Adrenal gland (tissue), 9 donors: ENCODE measurements at regions not wholly inside any gene's neighbourhood (a gene's known extent, or its start where the extent isn't known, plus 50 kb on each side); places are given as distances from the start of the nearest gene placed in this dataset.
"Not testable (repeated sequence)": the region's sequence is repeated elsewhere in the genome, so short reads cannot be mapped to it uniquely, and the experiment has no call there.

Source experiments
- DNase-seq, 7 donors: peaks; one replicate each; pipeline ENCODE4 v3.0.0-alpha.2; 2019 to 2020
- H3K27ac ChIP-seq, 5 donors: fragments of 200-600 bp; sonication (generic) in 4 of 5; 1 replicate in 3 of 5; 2 replicates in 2 of 5; pipeline versions ENCODE4 v1.5.1 to v1.8.0; 2016 to 2020; ENCODE audit warnings: mild to moderate bottlenecking in 1 of 5
- H3K27me3 ChIP-seq: fragments of 200-600 bp; 2 replicates; pipeline ENCODE4 v1.8.0; 2021
- H3K36me3 ChIP-seq, 2 donors: fragments of 200-600 bp; replicated peaks in 1 of 2; 1 replicate in 1 of 2; 2 replicates in 1 of 2; pipeline versions ENCODE4 v1.5.1 to v1.8.0; 2018 to 2022
- H3K4me1 ChIP-seq, 2 donors: fragments of 200-600 bp; replicated peaks in 1 of 2; 1 replicate in 1 of 2; 2 replicates in 1 of 2; pipeline versions ENCODE4 v1.5.1 to v1.8.0; 2018 to 2021
- H3K4me3 ChIP-seq, 4 donors: fragments of 200-600 bp; sonication (generic) in 3 of 4; one replicate each; pipeline ENCODE4 v1.5.1; 2016 to 2018
- H3K9me3 ChIP-seq, 3 donors: fragments of 200-600 bp; sonication (generic) in 1 of 3; replicated peaks in 1 of 3; 1 replicate in 2 of 3; 2 replicates in 1 of 3; pipeline versions ENCODE4 v1.5.1 to v1.8.0; 2016 to 2021
- POLR2A ChIP-seq, 2 donors: fragments of 450-650 bp; IDR thresholded peaks; one replicate each; pipeline ENCODE4 v1.6.1; 2017; ENCODE audit warnings: antibody characterized with exemption in 2 of 2, mild to moderate bottlenecking in 2 of 2, moderate library complexity in 1 of 2
- WGBS, 4 donors: extraction: QIAGEN DNeasy Blood & Tissue Kit in 2 of 4; methylation state at CpG; one replicate each; pipeline versions ENCODE4 v1.1.5 to v1.1.7; 2013 to 2017; 5-methylcytosine and 5-hydroxymethylcytosine counted together
- intact Hi-C, 2 donors: fragments of 100-400 bp; cut with DNase I; formaldehyde crosslinking; loops; one replicate each; pipeline versions ENCODE4 v1.14.1 to v1.15.0; 2022 to 2023
- TF ChIP-seq, protein P1 (sequence below), 6 experiments: fragments of 450-650 bp in 4 of 6; fragments of 200-600 bp in 2 of 6; sonication (generic) in 1 of 6; IDR thresholded peaks; 1 replicate in 5 of 6; 2 replicates in 1 of 6; pipeline versions ENCODE4 v1.5.1 to v1.8.0; 2016 to 2021; ENCODE audit warnings: antibody characterized with exemption in 6 of 6, mild to moderate bottlenecking in 2 of 6, moderate library complexity in 1 of 6
- donor health status: healthy with polysubstance abuse.
- donor health status: Bipolar disorder and iron deficiency.
- donor health status: DM: yes; HTN: yes; CAD: no.
- donor health status: DM: no; HTN: no; CAD: no.
- donor health status: DM: no; HTN: no; CAD: no.

- intact Hi-C loops, result no loop called here
- peaks cover 4% of the 10 kb centered on the region for H3K27me3 ChIP-seq
- no peaks in the 10 kb centered on the region for H3K36me3 ChIP-seq
- no peaks in the 10 kb centered on the region for H3K9me3 ChIP-seq
- no peak overlapping the region for H3K27ac ChIP-seq
- no peak overlapping the region for H3K4me3 ChIP-seq
- DNase-seq, result no peak
- TF ChIP-seq, protein P1, sequence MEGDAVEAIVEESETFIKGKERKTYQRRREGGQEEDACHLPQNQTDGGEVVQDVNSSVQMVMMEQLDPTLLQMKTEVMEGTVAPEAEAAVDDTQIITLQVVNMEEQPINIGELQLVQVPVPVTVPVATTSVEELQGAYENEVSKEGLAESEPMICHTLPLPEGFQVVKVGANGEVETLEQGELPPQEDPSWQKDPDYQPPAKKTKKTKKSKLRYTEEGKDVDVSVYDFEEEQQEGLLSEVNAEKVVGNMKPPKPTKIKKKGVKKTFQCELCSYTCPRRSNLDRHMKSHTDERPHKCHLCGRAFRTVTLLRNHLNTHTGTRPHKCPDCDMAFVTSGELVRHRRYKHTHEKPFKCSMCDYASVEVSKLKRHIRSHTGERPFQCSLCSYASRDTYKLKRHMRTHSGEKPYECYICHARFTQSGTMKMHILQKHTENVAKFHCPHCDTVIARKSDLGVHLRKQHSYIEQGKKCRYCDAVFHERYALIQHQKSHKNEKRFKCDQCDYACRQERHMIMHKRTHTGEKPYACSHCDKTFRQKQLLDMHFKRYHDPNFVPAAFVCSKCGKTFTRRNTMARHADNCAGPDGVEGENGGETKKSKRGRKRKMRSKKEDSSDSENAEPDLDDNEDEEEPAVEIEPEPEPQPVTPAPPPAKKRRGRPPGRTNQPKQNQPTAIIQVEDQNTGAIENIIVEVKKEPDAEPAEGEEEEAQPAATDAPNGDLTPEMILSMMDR (IDR thresholded peaks at IDR 0.05), result no peak
- no peak for TF ChIP-seq POLR2A (IDR thresholded peaks at IDR 0.05)
- H3K4me1 ChIP-seq, result no peaks in the 10 kb centered on the region
- 40 to 58% (median 51%) methylated on average over 4 of the region's 4 CpGs for WGBS, 4 donors
Measured at GRCh38 chrX:40807384-40807783, 72.0 kb upstream of the MED14 start.

DNA sequence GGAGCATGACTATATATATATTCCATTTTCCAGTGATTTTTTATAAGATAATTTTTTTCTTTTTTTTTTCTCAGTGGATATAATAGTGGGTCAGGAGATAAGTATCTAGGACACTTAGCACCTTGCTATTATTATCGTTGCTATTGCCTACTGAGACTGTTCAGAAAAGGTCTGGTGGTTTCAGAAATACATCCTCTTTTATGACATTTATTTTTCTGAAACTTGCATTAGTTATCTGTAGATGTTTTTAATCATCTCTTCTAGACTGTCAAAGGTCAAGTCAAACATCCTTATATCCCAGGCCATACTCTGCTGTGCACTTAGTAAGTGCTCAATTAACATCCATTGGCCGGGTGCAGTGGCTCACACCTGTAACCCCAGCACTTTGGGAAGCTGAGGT, 72.9 kb upstream of the MED14 start:
- Histone ChIP-seq H3K4me1 (no peaks in the 10 kb centered on the region), H3K27ac (no peak overlapping the region), H3K4me3 (no peak overlapping the region), H3K36me3 (no peaks in the 10 kb centered on the region), H3K27me3 (no peaks in the 10 kb centered on the region), H3K9me3 (no peaks in the 10 kb centered on the region)
- DNase-seq, result no peak
- TF ChIP-seq POLR2A (IDR thresholded peaks at IDR 0.05), result no peak
- TF ChIP-seq, protein P1 (IDR thresholded peaks at IDR 0.05), result no peak
- intact Hi-C loops, result no loop called here
- WGBS, 4 donors, result 69 to 86% (median 84%) methylated on average over 2 of the region's 2 CpGs

- intact Hi-C loops, result no loop called here
- Histone ChIP-seq H3K9me3 (no peaks in the 10 kb centered on the region), H3K4me1 (no peaks in the 10 kb centered on the region), H3K27me3 (no peaks in the 10 kb centered on the region), H3K4me3 (no peak overlapping the region), H3K36me3 (no peaks in the 10 kb centered on the region), H3K27ac (no peak overlapping the region)
- TF ChIP-seq, protein P1 (IDR thresholded peaks at IDR 0.05), result no peak
- no peak for TF ChIP-seq POLR2A (IDR thresholded peaks at IDR 0.05)
- peak in 1 of 7 donors; percentile 3 for DNase-seq
Measured at GRCh38 chrX:40809210-40809609, 73.9 kb upstream of the MED14 start.

GRCh38 chrX:40815045-40815444, 79.7 kb upstream of the MED14 start:
- H3K4me1 ChIP-seq, intact Hi-C loops, H3K27me3 ChIP-seq, H3K4me3 ChIP-seq, DNase-seq, H3K9me3 ChIP-seq, H3K36me3 ChIP-seq, H3K27ac ChIP-seq: not testable (repeated sequence)

DNA sequence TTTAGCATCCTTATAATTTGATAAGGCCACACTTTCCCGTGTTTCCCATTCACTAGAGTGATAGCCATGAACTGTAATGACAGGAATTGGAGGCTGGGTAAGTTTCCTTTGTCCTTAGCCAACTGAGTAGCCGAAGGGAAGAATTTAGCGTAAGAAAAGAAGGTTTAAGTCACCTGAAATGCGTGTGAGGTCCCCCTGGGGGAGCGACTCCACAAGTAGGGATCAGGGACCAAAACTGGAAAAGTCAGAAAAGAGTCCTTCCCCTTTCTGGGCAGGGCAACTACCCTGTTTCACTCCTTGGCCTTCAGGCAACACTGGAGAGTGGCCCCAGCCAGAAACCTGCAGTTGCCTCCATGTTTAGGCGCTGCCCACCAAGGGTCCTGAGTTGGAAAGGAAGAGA, 81.6 kb upstream of the MED14 start:
- Histone ChIP-seq H3K27ac (no peak overlapping the region), H3K9me3 (no peaks in the 10 kb centered on the region), H3K27me3 (no peaks in the 10 kb centered on the region), H3K4me1 (no peaks in the 10 kb centered on the region), H3K4me3 (no peak overlapping the region), H3K36me3 (no peaks in the 10 kb centered on the region)
- TF ChIP-seq, protein P1 (IDR thresholded peaks at IDR 0.05), result no peak
- TF ChIP-seq POLR2A (IDR thresholded peaks at IDR 0.05), result no peak
- DNase-seq, result no peak
- intact Hi-C loops, result no loop called here
- WGBS, 4 donors, result 60 to 90% (median 74%) methylated on average over 6 of the region's 6 CpGs
